ENCODE measurements at regions not wholly inside any gene's neighbourhood (a gene's known extent, or its start where the extent isn't known, plus 50 kb on each side); places are given as distances from the start of the nearest gene placed in this dataset.
"Not testable (repeated sequence)": the region's sequence is repeated elsewhere in the genome, so short reads cannot be mapped to it uniquely, and the experiment has no call there.

DNA sequence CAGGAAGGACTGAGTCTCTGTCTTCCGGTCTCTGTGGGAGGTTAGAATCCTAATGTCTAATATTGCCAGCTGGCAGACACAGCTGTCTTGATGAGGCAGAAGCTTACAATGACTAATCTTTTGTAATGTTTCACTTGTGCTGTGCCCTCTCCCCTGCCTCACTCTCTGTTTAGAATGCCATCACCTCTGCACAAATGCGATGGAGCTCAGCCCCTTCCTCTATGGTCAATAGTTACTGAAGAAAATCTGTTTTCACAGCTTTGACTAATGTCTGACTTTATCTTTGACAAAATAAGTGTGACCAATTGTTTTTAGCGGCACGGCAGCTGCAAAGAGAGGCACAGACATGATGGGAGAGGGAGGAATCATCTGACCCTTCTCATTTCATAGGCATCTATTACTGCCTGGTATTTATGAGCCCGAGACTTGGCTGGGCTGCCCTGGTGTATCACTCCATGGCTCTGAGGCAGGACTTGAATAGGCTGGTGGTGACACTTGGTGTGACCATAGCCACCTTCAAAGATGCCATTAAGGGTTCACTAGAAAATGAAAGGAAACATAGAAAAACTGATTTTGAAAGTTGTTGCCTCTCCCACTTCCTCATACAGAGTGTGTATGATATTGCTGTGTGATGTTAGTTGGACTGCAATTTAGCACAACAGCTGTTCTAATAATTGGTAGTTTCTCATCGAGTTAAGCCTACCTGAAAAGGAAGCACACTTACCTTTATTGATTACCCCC lies 163.2 kb upstream of the NBPF11 start:
- no peak for DNase-seq (ENCODE audit: low spot score)

DNA sequence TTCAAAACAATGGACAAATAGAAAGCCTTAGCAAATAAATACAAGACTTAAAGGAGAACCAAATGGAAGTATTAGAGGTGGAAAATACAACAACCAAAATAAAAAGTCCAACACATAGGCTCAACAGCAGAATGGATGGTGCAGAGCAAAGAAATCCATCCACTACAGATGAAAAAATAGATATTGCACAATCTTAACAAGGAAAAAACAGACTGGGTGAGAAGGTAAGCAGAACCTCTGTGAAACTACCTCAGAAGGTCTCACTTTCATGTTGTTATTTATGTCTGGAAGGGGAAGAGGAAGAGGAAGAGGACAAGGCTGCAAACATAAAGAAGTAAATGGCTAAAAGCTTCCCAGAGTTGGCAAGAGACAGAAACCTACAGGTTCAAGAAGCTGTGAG lies 158.7 kb upstream of the NBPF11 start:
- no peak for DNase-seq (ENCODE audit: low spot score)

DNA sequence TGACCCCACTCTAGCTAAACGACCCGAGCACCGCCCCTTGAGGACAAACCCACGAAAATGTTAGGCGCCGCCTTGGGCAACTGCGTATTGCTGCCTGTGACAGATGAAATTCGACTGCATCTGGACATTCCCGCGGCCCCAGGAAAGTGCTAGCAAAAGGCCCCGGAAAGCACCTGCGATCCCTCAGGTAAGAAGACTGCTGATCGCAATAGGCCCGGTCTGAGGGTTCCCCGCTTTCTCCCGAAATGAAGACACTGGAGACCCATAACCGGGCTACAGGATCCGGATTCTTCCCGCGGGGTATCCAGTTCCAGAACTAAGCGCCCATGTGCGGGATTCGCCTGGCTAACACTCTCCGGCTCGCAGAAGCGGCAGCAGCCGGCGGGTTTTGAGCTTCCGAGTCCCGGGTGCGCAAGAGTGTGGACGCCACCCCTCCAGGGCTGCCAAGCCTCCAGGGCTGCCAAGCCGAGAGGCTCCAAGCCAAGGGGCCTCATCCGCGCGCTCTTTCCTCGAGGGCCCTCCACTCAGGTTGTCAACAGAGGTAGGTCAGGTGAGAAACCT lies 157.9 kb upstream of the NBPF11 start:
- no peak for DNase-seq (ENCODE audit: low spot score)

DNA sequence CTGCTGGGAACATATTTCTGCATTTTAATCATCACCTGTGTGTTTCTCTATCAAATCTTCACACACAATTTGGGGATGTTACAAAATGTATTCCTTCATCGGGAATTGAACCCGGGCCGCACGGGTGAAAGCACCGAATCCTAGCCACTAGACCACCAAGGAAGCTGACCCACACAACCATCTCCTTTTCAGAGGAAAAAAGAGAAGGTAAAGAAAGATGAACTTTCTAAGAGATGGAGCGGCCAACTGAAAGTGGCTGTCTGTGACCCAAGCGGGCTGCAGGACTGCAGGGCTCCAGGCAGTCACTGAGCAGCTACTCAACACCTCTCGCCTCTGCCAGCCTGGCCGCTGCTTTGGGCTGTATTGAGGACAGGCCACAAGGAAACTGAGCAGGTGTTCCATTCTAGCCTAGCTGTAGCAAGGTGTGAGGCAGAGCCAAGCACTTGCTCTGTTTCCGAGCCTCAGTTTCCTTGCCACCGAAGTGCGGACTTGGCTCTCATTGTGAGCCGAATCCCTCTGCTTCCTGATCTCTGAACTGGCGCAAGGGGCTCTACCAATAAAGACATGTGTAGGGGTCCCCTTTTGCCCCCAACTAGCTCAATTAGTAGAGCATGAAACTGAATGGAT lies 156.9 kb upstream of the NBPF11 start:
- no peak for DNase-seq (ENCODE audit: low spot score)

DNA sequence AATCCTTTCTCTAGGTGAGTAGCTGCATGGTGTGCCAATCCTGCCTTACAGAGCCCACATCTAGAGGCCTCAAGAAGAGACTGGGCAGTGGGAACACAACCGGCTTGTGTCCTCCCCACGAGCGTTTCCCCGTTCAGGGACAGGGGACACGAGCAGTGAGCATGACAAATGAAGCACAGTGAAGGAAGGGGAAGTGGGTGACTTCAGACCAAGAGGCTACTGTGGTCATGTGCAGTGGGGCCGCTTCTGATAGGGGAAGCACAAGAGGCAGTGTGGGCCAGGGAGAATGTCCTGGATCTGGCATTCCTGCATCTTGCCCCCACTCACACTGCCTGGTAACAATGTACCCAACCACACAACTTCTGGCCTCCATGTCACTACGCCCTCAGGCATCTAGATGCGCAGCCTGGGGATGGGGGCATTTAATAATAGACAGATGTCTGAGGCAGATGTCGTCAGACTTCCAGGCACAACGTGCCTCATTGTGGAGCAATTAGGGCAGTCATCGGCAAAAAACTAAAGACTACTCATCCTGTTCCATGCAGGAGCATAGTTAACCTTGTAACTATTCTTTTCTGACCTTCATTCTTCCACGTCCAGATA lies 155.6 kb upstream of the NBPF11 start:
- DNase-seq (ENCODE audit: low spot score) = no peak

DNA sequence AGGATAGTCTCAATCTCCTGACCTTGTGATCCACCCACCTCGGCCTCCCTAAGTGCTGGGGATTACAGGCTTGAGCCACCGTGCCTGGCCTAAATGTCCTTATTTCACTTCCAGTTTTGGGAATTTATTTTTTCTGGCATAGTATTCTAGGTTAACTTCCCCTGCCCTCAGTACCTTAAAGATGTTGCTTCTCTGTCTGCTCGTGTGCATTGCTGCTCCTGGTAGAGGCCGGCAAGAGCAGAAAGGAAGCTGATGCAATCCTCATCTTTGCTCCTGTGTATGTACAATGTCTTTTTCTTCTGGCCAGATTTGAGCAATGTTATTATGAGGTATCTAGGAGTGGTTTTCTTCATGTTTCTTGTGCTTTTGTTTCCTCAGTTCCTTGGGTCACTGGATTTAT lies 152.9 kb upstream of the NBPF11 start:
- not testable (repeated sequence) for DNase-seq (ENCODE audit: low spot score)

DNA sequence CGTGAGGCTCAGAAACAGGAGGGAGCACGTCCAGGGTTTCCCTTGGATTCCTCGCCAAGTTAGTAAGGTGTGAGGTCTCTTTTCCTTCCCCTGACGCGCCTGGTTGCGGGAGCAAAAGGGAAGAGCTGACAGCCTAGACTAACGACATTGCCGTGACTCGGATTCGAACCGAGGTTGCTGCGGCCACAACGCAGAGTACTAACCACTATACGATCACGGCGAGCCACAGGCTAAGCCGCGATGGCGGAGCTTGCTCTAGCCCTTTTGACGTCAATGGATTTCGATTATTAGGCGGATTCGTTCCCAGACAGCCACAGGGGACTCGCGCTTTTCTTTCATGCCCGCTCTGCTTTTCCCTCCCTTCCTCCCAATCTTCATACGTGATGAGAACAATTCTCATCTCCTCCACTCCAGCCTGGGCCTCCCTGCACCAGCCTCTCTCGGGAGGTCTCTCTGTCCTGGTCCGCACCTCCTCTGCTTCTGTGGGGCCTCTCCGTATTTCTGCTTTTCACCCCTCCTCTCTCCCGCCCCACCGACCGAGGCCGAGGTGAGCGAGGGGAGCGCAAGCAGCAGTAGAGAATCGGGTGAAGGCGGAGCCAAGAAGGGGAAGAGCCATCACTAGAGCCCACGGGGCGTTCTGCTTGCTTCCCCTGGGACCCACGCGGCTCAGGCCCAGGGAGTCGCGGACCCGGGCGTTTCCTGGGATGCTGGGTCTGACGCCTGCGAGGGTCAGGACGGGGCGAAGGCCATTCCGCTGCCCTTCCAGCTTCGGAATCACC lies 150.7 kb upstream of the NBPF11 start:
- DNase-seq (ENCODE audit: low spot score) = peak; percentile 71

DNA sequence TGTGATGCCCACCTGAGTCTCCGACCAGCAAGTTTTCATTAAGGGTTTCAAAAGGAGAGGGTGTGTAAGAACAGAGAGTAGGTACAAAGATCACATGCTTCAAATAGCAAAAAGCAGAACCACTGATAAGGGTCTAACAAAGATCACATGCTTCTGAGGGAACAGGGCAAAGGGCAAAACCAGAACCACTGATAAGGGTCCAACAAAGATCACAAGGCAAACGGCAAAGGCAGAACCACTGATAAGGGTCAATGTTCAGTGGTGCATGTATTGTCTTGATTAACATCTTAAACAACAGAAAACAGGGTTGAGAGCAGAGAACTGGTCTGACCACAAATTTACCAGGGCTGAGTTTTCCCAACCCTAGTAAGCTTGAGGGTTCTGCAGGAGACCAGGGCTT lies 145.8 kb upstream of the NBPF11 start:
- DNase-seq (ENCODE audit: low spot score) = peak; percentile 28

DNA sequence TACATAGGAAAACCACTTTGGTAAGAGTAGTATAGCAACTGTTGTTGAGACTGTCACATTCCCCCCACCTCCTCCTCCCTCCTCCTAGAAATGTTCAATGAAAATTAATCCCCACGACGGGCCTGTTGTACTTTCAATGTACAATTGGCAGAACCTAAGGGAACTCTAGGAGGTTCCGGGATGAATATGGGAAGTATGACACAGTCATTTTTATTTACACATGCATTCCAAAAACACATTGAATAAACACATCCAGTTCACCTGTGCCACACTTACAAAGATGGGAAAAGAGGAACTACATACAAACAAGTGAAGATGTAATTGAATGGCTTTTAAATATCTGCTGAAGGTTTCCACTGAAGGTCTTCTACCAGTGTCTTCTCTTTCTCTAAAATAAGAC lies 144.4 kb upstream of the NBPF11 start:
- no peak for DNase-seq (ENCODE audit: low spot score)

DNA sequence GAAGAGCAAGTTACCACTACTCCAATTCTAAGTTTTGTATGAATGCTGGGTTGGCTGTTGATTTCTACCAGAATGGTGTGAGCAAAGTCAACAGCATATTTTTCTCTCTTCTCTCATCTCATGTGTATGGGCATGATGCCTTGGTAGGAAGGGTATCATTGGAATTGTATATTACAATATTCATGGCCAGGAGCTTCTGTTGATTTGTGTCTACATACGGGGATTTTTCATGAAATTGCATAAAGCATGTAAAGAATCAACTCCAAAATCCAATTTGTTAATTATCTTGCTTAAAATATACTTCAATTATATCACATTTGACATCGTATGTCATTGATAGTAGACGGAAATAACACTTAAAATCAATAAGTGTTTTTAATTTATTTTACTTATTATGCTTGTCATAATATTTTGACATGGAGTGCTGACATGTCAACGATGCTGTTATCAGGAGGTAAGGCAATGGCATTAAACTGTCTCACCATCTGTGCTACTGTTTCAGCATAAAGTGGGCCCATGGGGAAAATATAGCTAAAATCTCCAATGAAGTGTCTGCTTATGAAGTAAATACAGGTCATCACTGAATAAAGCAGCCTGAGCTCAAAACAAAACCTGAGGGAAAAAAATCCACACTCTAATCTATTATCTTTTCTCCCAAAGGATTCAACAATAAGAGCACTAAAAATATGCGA lies 142.2 kb upstream of the NBPF11 start:
- no peak for DNase-seq (ENCODE audit: low spot score)

DNA sequence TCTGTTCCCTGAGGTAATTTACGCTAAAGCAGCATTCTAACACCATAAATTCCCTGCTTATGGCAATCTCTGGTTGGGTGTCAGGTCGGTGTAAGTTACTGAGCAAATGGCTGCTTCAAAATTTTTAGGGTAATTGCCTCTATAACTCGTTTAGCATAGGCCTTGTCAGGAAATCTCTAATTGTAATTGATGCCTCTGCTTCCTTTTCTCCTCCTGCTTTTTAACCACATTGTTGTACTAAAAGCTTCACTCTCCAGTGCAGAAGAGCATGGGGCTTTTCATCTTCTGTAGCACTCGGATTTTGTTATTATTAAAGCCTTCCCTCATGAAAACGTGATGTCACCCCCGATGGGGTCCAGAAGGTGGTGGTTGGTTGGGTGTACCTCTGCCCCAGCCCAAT lies 141.6 kb upstream of the NBPF11 start:
- no peak for DNase-seq (ENCODE audit: low spot score)

DNA sequence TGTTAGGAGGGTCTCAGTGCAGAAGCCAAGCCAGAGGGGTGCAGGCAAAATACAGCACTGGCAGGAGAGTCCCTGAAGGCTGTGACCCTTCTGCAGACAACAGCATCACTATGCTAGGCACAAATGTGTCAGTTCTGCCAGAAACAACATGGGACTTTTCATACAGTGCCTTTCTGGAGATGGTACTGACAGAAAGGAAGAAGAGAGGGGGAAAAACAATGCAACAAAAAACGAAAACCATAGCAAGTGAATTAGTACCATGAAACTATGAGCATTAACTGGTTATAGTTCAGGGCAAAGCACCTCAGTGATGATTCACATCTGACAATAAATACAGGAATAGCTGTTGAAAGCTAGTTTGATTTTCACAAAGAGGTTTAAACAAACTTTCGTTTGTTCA lies 140.8 kb upstream of the NBPF11 start:
- no peak for DNase-seq (ENCODE audit: low spot score)

DNA sequence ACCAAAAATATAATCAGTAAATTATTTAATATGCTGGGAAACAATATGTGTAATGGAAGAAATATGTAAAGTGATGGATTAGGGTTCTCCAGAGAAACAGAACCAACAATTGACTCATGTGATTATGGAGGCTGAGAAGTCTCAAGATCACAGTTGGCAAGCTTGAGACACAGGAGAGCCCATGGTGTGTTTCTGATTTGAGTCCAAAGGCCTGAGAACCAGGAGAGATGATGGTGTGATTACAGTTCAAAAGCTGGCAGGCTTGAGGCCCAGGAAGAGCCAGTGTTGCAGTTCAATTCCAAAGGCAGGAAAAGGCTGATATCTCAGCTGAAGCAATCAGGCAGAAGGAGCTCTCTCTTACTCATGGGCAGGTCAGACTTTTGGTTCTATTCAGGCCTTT lies 138.8 kb upstream of the NBPF11 start:
- no peak for DNase-seq (ENCODE audit: low spot score)

DNA sequence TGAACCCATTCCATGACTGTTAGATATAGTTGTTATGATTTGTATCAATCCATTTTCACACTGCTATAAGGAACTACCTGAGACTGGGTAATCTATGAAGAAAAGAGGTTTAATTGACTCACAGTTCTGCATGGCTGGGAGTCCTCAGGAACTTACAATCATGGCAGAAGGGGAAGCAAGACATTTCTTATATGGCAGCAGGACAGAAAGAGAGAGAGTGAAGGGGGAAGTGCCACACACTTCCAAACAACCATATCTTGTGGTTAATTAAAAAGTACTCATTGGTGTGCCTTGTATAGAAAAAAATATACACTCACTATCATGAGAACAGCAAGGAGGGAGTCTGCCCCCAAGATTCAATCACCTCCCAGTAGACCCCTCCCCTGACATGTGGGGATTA lies 137.6 kb upstream of the NBPF11 start:
- no peak for DNase-seq (ENCODE audit: low spot score)

DNA sequence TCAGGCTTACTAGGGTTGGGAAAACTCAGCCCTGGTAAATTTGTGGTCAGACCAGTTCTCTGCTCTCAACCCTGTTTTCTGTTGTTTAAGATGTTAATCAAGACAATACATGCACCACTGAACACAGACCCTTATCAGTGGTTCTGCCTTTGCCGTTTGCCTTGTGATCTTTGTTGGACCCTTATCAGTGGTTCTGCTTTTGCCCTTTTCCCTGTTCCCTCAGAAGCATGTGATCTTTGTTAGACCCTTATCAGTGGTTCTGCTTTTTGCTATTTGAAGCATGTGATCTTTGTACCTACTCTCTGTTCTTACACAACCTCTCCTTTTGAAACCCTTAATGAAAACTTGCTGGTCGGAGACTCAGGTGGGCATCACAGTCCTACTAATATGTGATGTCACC lies 133.9 kb upstream of the NBPF11 start:
- not testable (repeated sequence) for DNase-seq (ENCODE audit: low spot score)

DNA sequence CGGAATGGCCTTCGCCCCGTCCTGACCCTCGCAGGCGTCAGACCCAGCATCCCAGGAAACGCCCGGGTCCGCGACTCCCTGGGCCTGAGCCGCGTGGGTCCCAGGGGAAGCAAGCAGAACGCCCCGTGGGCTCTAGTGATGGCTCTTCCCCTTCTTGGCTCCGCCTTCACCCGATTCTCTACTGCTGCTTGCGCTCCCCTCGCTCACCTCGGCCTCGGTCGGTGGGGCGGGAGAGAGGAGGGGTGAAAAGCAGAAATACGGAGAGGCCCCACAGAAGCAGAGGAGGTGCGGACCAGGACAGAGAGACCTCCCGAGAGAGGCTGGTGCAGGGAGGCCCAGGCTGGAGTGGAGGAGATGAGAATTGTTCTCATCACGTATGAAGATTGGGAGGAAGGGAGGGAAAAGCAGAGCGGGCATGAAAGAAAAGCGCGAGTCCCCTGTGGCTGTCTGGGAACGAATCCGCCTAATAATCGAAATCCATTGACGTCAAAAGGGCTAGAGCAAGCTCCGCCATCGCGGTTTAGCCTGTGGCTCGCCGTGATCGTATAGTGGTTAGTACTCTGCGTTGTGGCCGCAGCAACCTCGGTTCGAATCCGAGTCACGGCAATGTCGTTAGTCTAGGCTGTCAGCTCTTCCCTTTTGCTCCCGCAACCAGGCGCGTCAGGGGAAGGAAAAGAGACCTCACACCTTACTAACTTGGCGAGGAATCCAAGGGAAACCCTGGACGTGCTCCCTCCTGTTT lies 128.9 kb upstream of the NBPF11 start:
- DNase-seq (ENCODE audit: low spot score) = not testable (repeated sequence)

DNA sequence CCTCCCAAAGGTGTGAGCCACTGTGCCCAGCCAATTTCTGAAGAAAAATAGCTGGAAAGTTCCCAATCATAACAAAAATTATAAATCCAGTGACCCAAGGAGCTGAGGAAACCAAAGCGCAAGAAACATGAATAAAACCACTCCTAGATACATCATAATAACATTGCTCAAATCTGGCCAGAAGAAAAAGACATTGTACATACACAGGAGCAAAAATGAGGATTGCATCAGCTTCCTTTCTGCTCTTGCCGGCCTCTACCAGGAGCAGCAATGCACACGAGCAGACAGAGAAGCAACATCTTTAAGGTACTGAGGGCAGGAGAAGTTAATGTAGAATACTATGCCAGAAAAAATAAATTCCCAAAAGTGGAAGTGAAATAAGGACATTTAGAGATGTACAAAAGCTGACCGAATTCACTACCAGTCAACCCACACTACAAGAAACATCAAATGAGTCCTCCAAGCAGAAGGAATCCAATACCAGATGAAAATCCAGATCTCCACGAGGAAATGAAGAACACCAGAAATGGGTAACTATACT lies 127.0 kb upstream of the NBPF11 start:
- DNase-seq (ENCODE audit: low spot score) = not testable (repeated sequence)

DNA sequence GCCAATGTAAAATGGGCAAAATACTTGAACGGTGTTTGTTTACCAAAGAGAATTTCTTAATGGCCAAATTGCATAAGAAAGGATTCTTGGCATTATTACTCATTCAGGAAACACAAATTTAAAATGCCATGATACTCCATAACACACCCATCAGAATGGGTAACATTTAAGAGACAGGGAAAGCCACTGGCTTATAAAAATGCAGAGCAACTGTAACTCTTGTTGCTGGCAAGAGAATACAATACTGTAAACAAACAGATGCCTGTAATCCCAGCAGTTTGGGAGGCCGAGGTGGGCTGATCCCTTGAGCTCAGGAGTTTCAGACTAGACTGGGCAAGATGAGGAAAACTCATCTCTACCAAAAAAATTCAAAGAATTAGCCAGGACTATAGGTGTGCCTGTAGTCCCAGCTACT lies 125.8 kb upstream of the NBPF11 start:
- not testable (repeated sequence) for DNase-seq (ENCODE audit: low spot score)

DNA sequence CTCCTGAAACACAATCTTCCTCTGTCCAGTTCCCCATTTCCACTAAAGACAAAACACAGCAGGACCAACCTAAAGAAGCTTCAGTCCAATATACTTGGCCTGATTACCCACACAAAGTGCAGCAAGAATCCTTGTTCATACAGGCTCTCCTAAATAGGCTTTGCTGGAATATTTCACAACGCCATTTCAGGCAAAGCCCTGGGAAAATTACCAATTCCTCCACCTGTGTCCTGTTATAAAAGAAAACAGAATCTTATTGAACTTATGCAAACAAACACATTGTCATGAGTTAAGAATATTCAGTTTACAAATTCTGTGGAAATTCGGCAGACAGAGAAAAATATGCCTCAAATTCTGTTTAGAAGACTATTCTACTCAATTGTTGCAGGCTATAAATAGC lies 115.0 kb upstream of the NBPF11 start:
- DNase-seq (ENCODE audit: low spot score) = not testable (repeated sequence)
